ENCODE measurements at regions not wholly inside any gene's neighbourhood (a gene's known extent, or its start where the extent isn't known, plus 50 kb on each side); places are given as distances from the start of the nearest gene placed in this dataset.

DNA sequence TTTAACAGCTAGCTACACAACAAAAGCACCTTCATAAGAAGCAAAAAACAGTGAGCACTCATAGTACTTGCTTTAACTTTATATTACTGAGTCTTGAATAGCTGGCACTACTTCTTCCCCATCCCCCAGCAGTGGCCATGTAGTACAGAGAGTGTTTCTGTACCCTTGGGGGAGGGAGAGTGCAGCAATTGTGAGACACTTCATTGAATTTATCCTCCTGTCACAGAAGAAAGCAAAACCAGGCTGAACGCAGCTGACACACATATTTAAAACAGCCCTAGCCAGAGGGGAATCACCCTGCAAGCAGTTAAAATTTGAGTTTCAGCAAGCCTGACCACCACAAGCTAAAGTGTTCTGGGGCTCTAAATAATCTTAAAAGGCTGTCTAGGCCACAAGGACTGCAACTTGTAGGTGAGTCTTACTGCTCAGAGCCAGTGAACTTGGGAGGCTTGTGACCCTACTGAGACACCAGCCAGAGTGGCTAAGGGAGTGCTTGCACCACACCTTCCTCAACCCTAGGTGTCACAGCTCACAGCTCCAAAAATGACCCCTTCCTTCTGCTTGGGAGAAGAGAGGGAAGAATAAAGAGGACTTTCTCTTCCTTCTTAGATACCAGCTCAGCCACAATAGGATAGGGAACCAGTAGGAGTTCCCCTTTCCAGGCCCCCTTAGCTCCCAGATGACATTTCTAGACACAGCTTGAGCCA is 97.7 kb upstream of the MEOX2 start:
- intact Hi-C loops (cut with micrococcal nuclease): no loop called here
- H3K27me3 Mint-ChIP-seq (ENCODE audit: insufficient read depth, unreplicated experiment): peaks cover 15% of the 10 kb centered on the region
- no peak for TF ChIP-seq CTCF (IDR thresholded peaks at IDR 0.05; ENCODE audit: unreplicated experiment)
- no peaks in the 10 kb centered on the region for H3K36me3 Mint-ChIP-seq (ENCODE audit: insufficient read depth, unreplicated experiment)
- H3K4me1 Mint-ChIP-seq (ENCODE audit: insufficient read depth, unreplicated experiment): no peaks in the 10 kb centered on the region
- no peaks in the 10 kb centered on the region for H3K9me3 Mint-ChIP-seq (ENCODE audit: unreplicated experiment)
- BruUV-seq (replicated peaks): no TSS peak
- POLR2A ChIA-PET: no interaction called here
- no peak for DNase-seq (ENCODE audit: unreplicated experiment)
- CTCF ChIA-PET: no interaction called here
- H3K27ac Mint-ChIP-seq (ENCODE audit: low read depth, unreplicated experiment): no peak overlapping the region
- H3K4me3 Mint-ChIP-seq (ENCODE audit: unreplicated experiment): no peak overlapping the region

GRCh38 chr7:15782656-15783055 is 96.2 kb upstream of the MEOX2 start:
- Mint-ChIP-seq H3K4me3 (ENCODE audit: unreplicated experiment) (no peak overlapping the region), H3K27me3 (ENCODE audit: insufficient read depth, unreplicated experiment) (peaks cover 28% of the 10 kb centered on the region), H3K9me3 (ENCODE audit: unreplicated experiment) (no peaks in the 10 kb centered on the region), H3K4me1 (ENCODE audit: insufficient read depth, unreplicated experiment) (no peaks in the 10 kb centered on the region), H3K27ac (ENCODE audit: low read depth, unreplicated experiment) (no peak overlapping the region), H3K36me3 (ENCODE audit: insufficient read depth, unreplicated experiment) (no peaks in the 10 kb centered on the region)
- ChIA-PET CTCF (no interaction called here), POLR2A (no interaction called here)
- no TSS peak for BruUV-seq (replicated peaks)
- no peak for DNase-seq (ENCODE audit: unreplicated experiment)
- intact Hi-C loops (cut with micrococcal nuclease): no loop called here
- TF ChIP-seq CTCF (IDR thresholded peaks at IDR 0.05; ENCODE audit: unreplicated experiment): no peak

DNA sequence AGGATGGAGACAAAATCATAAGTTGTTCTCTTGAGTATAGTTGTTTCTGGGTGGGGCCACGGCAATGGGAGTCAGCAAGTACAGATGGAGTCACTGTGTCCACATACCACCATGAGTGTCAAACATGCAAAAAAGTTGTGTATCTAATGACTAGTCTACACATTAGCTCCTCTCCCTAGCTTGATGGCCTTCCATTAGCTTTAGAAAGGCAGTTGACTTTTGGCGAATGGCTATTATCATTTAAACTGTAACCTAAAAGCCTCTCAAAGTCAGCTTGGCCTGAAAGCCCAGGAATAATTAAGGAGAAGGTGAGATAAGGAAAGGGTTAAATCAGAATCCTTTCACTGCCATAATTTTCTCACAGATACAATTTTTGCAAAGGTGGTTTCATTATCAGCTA is 95.5 kb upstream of the MEOX2 start:
- ChIA-PET POLR2A (interaction anchor here (0.5 kb wide), 1 partner anchor 70 kb away, joined by 3 read pairs; no protein-coding TSS in a partner anchor), CTCF (no interaction called here)
- intact Hi-C loops (cut with micrococcal nuclease): no loop called here
- H3K4me3 Mint-ChIP-seq (ENCODE audit: unreplicated experiment): no peak overlapping the region
- no TSS peak for BruUV-seq (replicated peaks)
- TF ChIP-seq CTCF (IDR thresholded peaks at IDR 0.05; ENCODE audit: unreplicated experiment): no peak
- peaks cover 28% of the 10 kb centered on the region for H3K27me3 Mint-ChIP-seq (ENCODE audit: insufficient read depth, unreplicated experiment)
- H3K4me1 Mint-ChIP-seq (ENCODE audit: insufficient read depth, unreplicated experiment): no peaks in the 10 kb centered on the region
- H3K27ac Mint-ChIP-seq (ENCODE audit: low read depth, unreplicated experiment): no peak overlapping the region
- H3K9me3 Mint-ChIP-seq (ENCODE audit: unreplicated experiment): no peaks in the 10 kb centered on the region
- no peak for DNase-seq (ENCODE audit: unreplicated experiment)
- no peaks in the 10 kb centered on the region for H3K36me3 Mint-ChIP-seq (ENCODE audit: insufficient read depth, unreplicated experiment)

GRCh38 chr7:15780271-15780670 is 93.8 kb upstream of the MEOX2 start:
- POLR2A ChIA-PET: no interaction called here
- H3K27me3 Mint-ChIP-seq (ENCODE audit: insufficient read depth, unreplicated experiment): peaks cover 13% of the 10 kb centered on the region
- no peaks in the 10 kb centered on the region for H3K4me1 Mint-ChIP-seq (ENCODE audit: insufficient read depth, unreplicated experiment)
- no TSS peak for BruUV-seq (replicated peaks)
- CTCF ChIA-PET: interaction anchor here (0.7 kb wide), 1 partner anchor 28 kb away, joined by 3 read pairs; no protein-coding TSS in a partner anchor
- H3K27ac Mint-ChIP-seq (ENCODE audit: low read depth, unreplicated experiment): no peak overlapping the region
- intact Hi-C loops (cut with micrococcal nuclease): no loop called here
- H3K9me3 Mint-ChIP-seq (ENCODE audit: unreplicated experiment): no peaks in the 10 kb centered on the region
- DNase-seq (ENCODE audit: unreplicated experiment): no peak
- H3K36me3 Mint-ChIP-seq (ENCODE audit: insufficient read depth, unreplicated experiment): no peaks in the 10 kb centered on the region
- H3K4me3 Mint-ChIP-seq (ENCODE audit: unreplicated experiment): no peak overlapping the region
- no peak for TF ChIP-seq CTCF (IDR thresholded peaks at IDR 0.05; ENCODE audit: unreplicated experiment)
